Right atrium auricular region (tissue), 2 donors: ENCODE measurements at regions not wholly inside any gene's neighbourhood (a gene's known extent, or its start where the extent isn't known, plus 50 kb on each side); places are given as distances from the start of the nearest gene placed in this dataset.

Experiments used
- DNase-seq: peaks from one replicate; pipeline ENCODE4 v3.0.0-alpha.2; 2019; ENCODE audit warnings: low spot score
- H3K27ac ChIP-seq, 2 donors: fragments of 200-600 bp; sonication (generic); 1 replicate in 1 of 2; 2 replicates in 1 of 2; pipeline ENCODE4 v1.5.1; 2016 to 2019
- H3K27me3 ChIP-seq, 2 donors: fragments of 200-600 bp; sonication (generic); one replicate each; pipeline versions ENCODE4 v1.5.1 to v1.6.0; 2017 to 2019
- H3K36me3 ChIP-seq: fragments of 200-600 bp; sonication (generic); one replicate; pipeline ENCODE4 v1.5.1; 2016
- H3K4me1 ChIP-seq, 2 donors: fragments of 200-600 bp; sonication (generic); one replicate each; pipeline versions ENCODE4 v1.5.1 to v1.6.0; 2017 to 2019
- H3K4me3 ChIP-seq, 2 donors: fragments of 200-600 bp; sonication (generic); 1 replicate in 1 of 2; 2 replicates in 1 of 2; pipeline ENCODE4 v1.5.1; 2017 to 2019; ENCODE audit warnings: mild to moderate bottlenecking in 1 of 2, moderate library complexity in 1 of 2
- H3K9me3 ChIP-seq, 2 donors: fragments of 200-600 bp; sonication (generic); one replicate each; pipeline ENCODE4 v1.5.1; 2019
- CTCF ChIP-seq, 2 donors: fragments of 200-600 bp; sonication (generic); IDR thresholded peaks; one replicate each; pipeline ENCODE4 v1.5.1; 2019; ENCODE audit warnings: antibody characterized with exemption in 2 of 2

GRCh38 chr6:12474167-12475140 lies 184.3 kb downstream of the EDN1 start:
- H3K4me3 ChIP-seq = no peak overlapping the region
- no peaks in the 10 kb centered on the region for H3K9me3 ChIP-seq
- no peak for TF ChIP-seq CTCF (IDR thresholded peaks at IDR 0.05)
- H3K4me1 ChIP-seq = no peaks in the 10 kb centered on the region
- no peak for DNase-seq
- no peaks in the 10 kb centered on the region for H3K36me3 ChIP-seq
- no peak overlapping the region for H3K27ac ChIP-seq
- H3K27me3 ChIP-seq = no peaks in the 10 kb centered on the region

GRCh38 chr6:12476484-12476883 lies 186.3 kb downstream of the EDN1 start:
- H3K4me1 ChIP-seq = no peaks in the 10 kb centered on the region
- no peak overlapping the region for H3K4me3 ChIP-seq
- no peaks in the 10 kb centered on the region for H3K9me3 ChIP-seq
- no peak overlapping the region for H3K27ac ChIP-seq
- no peak for TF ChIP-seq CTCF (IDR thresholded peaks at IDR 0.05)
- no peak for DNase-seq
- H3K27me3 ChIP-seq = no peaks in the 10 kb centered on the region
- no peaks in the 10 kb centered on the region for H3K36me3 ChIP-seq

GRCh38 chr6:12477616-12478015 lies 187.5 kb downstream of the EDN1 start:
- H3K27ac ChIP-seq = no peak overlapping the region
- H3K27me3 ChIP-seq = no peaks in the 10 kb centered on the region
- no peak for DNase-seq
- no peak for TF ChIP-seq CTCF (IDR thresholded peaks at IDR 0.05)
- no peaks in the 10 kb centered on the region for H3K9me3 ChIP-seq
- H3K36me3 ChIP-seq = no peaks in the 10 kb centered on the region
- no peaks in the 10 kb centered on the region for H3K4me1 ChIP-seq
- no peak overlapping the region for H3K4me3 ChIP-seq

- H3K27ac ChIP-seq = no peak overlapping the region
- H3K27me3 ChIP-seq = no peaks in the 10 kb centered on the region
- no peaks in the 10 kb centered on the region for H3K9me3 ChIP-seq
- H3K4me3 ChIP-seq = no peak overlapping the region
- no peaks in the 10 kb centered on the region for H3K4me1 ChIP-seq
- H3K36me3 ChIP-seq = no peaks in the 10 kb centered on the region
- TF ChIP-seq CTCF (IDR thresholded peaks at IDR 0.05) = no peak
- DNase-seq = no peak
These were observed 188.8 kb downstream of the EDN1 start for GRCh38 chr6:12478921-12479320.

- Histone ChIP-seq H3K27me3 (no peaks in the 10 kb centered on the region), H3K36me3 (no peaks in the 10 kb centered on the region), H3K4me3 (no peak overlapping the region), H3K4me1 (no peaks in the 10 kb centered on the region), H3K9me3 (no peaks in the 10 kb centered on the region), H3K27ac (no peak overlapping the region)
- no peak for TF ChIP-seq CTCF (IDR thresholded peaks at IDR 0.05)
- DNase-seq = no peak
These were observed 189.3 kb downstream of the EDN1 start for GRCh38 chr6:12479451-12479850.
